Spinal cord (tissue), 9 donors: ENCODE measurements at regions not wholly inside any gene's neighbourhood (a gene's known extent, or its start where the extent isn't known, plus 50 kb on each side); places are given as distances from the start of the nearest gene placed in this dataset.
"Not testable (repeated sequence)": the region's sequence is repeated elsewhere in the genome, so short reads cannot be mapped to it uniquely, and the experiment has no call there.

ENCODE experiments used
- DNase-seq, 6 donors: peaks; one replicate each; pipeline versions ENCODE4 v3.0.0 to v3.0.0-alpha.2; 2013 to 2015; ENCODE audit warnings: low spot score in 6 of 6, low read depth in 4 of 6
- H3K27ac ChIP-seq: one replicate; pipeline ENCODE4 v1.5.1; 2013; ENCODE audit warnings: low read depth, low read length, control low read depth
- H3K27me3 ChIP-seq: one replicate; pipeline ENCODE4 v1.6.1; 2013; ENCODE audit warnings: low read length; ENCODE audit not compliant: control insufficient read depth, insufficient read depth
- H3K36me3 ChIP-seq: one replicate; pipeline ENCODE4 v1.6.1; 2013; ENCODE audit warnings: low read length; ENCODE audit not compliant: control insufficient read depth, insufficient read depth
- H3K4me1 ChIP-seq: one replicate; pipeline ENCODE4 v1.6.1; 2013; ENCODE audit warnings: low read length; ENCODE audit not compliant: control insufficient read depth, insufficient read depth
- H3K4me3 ChIP-seq: one replicate; pipeline ENCODE4 v1.5.1; 2013; ENCODE audit warnings: low read depth, low read length, control low read depth
- H3K9me3 ChIP-seq: one replicate; pipeline ENCODE4 v1.6.1; 2013; ENCODE audit warnings: low read length; ENCODE audit not compliant: control insufficient read depth, insufficient read depth
- WGBS: methylation state at CpG from one replicate; pipeline ENCODE4 v1.1.5; 2013; ENCODE audit warnings: missing lambda C conversion rate; ENCODE audit not compliant: insufficient coverage; 5-methylcytosine and 5-hydroxymethylcytosine counted together
- donor health status: healthy.

DNA sequence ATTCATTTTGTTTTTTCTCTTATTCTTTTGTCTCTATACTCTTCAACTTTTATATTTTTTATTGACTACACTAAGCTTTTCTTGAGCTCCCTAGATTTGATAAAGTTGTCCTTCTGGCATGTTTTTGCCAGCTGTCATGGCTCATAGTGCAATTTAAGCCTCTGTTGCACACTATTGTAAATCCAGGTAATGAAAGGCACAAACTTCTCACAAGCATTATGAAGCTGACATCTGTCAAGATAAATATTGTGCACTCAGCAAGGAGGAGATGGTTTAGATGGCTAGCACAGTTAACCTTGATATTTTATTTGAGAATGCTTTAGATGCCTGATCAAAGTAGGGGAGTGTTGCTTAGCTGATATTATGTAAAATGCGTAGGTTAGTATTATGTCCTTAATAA lies 1280.9 kb downstream of the NSUN3 start:
- H3K4me1 ChIP-seq, result no peaks in the 10 kb centered on the region
- peak in 1 of 6 donors; percentile 9 for DNase-seq
- no peak overlapping the region for H3K27ac ChIP-seq
- H3K36me3 ChIP-seq, result no peaks in the 10 kb centered on the region
- no peaks in the 10 kb centered on the region for H3K9me3 ChIP-seq
- no peaks in the 10 kb centered on the region for H3K27me3 ChIP-seq
- WGBS, result no CpG with 5 or more reads among the region's 1 CpG
- H3K4me3 ChIP-seq, result no peak overlapping the region

DNA sequence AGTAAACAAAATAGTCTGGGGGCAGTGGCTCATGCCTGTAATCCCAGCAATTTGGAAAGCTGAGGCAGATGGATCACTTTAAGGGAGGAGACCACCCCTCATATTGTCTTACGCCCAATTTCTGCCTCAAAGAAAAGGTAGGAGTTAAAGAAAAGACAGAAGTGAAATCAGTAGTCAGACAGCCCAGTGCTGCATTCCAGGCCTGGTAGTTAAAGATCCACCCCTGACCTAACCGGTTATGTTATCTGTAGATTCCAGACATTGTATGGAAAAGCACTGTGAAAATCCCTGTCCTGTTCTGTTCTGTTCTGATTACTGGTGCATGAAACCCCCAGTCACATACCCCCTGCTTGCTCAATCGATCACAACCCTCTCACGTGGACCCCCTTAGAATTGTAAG lies 1285.1 kb downstream of the NSUN3 start:
- not testable (repeated sequence) for H3K4me3 ChIP-seq, DNase-seq
- 100% methylated on average over 2 of the region's 4 CpGs for WGBS

DNA sequence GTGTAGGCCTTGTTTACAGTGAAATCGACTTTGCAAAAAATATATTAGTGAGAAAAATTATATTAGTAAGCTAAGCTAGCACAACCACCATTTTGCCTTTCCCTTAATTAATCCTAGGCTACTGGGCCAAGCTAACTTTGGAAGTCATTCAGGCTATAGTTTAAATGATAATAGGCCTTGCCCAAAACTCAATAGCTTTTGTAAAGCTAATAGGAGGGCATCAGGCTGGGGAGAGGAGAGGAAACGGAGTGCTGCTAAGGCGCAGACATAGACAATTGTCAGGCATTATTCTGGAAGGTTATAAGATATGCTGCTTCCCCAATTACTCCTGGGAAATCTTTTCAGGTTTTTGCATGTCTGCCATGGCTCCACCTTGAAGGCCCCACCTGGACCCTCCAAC lies 1286.0 kb downstream of the NSUN3 start:
- DNase-seq, result no peak
- H3K27ac ChIP-seq, result no peak overlapping the region

More for the DNA sequence above, 1285.1 kb downstream of the NSUN3 start:
- not testable (repeated sequence) for H3K36me3 ChIP-seq, H3K27me3 ChIP-seq, H3K9me3 ChIP-seq, H3K27ac ChIP-seq, H3K4me1 ChIP-seq

DNA sequence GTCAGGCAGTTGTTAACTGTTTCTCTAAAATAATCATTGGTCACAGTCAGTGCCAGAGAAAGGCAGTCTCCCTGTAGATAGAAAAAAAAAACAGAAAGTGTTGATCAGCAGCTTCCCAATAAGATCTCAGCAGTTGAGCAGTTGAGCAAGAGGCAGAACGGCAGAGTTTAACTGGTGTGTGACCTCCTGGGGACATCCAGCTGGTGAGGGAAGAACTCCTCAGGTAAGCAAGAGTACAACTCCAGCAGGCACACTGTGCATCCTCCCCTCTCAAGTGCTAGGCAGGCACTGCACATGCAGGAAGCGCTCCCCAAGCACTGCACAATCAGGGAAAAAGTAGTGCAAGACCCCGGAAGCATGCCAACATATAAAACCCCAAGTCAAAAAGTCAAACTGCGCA lies 1287.2 kb downstream of the NSUN3 start:
- H3K27ac ChIP-seq, result no peak overlapping the region
- no peak overlapping the region for H3K4me3 ChIP-seq
- no peaks in the 10 kb centered on the region for H3K4me1 ChIP-seq
- WGBS, result 89% methylated on average over 4 of the region's 4 CpGs
- DNase-seq, result no peak
- H3K36me3 ChIP-seq, result no peaks in the 10 kb centered on the region
- H3K9me3 ChIP-seq, result no peaks in the 10 kb centered on the region
- H3K27me3 ChIP-seq, result no peaks in the 10 kb centered on the region

More for the DNA sequence above, 1286.0 kb downstream of the NSUN3 start:
- Histone ChIP-seq H3K36me3 (no peaks in the 10 kb centered on the region), H3K4me1 (no peaks in the 10 kb centered on the region), H3K4me3 (no peak overlapping the region), H3K27me3 (no peaks in the 10 kb centered on the region), H3K9me3 (no peaks in the 10 kb centered on the region)
- WGBS, result 44% methylated on average over 2 of the region's 3 CpGs

DNA sequence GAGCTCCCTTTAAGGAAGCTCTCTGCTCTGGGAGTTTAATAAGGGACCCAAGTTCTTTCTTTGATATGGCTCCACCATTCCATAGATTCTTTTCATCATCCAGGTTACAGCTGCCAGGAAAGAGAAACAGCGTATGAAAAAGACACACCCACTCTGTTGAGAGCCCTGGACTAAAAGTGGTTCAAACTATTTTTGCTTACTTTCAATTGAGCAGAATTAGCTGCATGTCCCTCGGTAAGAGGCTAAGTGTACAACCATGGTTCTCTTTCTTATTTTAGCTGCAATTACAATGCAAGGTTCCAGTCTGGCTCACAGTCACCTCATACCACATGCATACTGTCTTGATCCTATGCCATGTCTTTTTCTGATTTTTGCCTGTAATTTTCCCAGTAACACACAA lies 1288.3 kb downstream of the NSUN3 start:
- H3K36me3 ChIP-seq, result no peaks in the 10 kb centered on the region
- 83% methylated on average over 2 of the region's 2 CpGs for WGBS
- no peaks in the 10 kb centered on the region for H3K27me3 ChIP-seq
- no peaks in the 10 kb centered on the region for H3K4me1 ChIP-seq
- no peak for DNase-seq
- H3K27ac ChIP-seq, result no peak overlapping the region
- no peak overlapping the region for H3K4me3 ChIP-seq
- H3K9me3 ChIP-seq, result no peaks in the 10 kb centered on the region

DNA sequence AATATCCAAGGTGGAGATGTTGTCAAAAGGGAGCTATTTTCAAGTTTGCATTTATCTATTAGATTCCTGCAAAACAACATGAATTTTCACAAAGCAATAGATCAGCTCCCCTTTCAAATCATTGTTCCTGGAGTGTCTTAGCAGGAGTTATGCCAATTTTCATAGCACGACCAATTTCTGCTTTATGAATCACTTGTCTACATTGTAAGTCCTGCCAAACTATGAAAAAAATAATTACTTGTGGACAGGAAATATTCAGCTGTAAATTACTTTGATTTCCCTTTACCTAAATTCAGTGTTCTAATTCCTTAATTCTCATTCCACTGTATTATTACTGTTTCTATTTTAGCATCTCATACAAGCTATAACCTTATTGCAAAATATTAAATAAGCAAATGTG lies 1289.6 kb downstream of the NSUN3 start:
- no peaks in the 10 kb centered on the region for H3K36me3 ChIP-seq
- no peaks in the 10 kb centered on the region for H3K27me3 ChIP-seq
- no peak overlapping the region for H3K27ac ChIP-seq
- H3K4me3 ChIP-seq, result no peak overlapping the region
- no peaks in the 10 kb centered on the region for H3K4me1 ChIP-seq
- no peaks in the 10 kb centered on the region for H3K9me3 ChIP-seq
- WGBS, result no CpG with 5 or more reads among the region's 1 CpG
- peak in 1 of 6 donors; percentile 22 for DNase-seq

DNA sequence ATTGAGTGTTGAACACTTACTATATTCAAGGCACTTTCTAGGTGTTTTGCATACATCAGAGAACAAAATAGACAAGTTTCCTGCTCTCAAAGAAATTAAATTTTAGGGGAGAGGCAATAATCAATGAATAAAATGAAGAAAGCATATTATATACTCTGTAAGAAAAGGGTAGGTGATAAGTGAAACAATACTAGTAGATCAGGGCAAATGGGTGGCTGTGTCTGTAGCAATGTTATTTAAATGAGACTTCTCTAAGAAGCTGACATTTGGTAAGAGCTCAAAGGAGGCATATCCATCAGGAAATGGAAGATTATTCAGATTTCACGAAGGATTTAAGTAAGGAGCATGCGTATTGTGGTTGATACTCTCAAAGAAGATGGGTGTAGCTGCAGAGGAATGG lies 1291.6 kb downstream of the NSUN3 start:
- Histone ChIP-seq H3K36me3 (no peaks in the 10 kb centered on the region), H3K4me3 (no peak overlapping the region), H3K4me1 (no peaks in the 10 kb centered on the region), H3K27ac (no peak overlapping the region), H3K27me3 (no peaks in the 10 kb centered on the region), H3K9me3 (no peaks in the 10 kb centered on the region)
- no peak for DNase-seq
- 79% methylated on average over 2 of the region's 2 CpGs for WGBS

DNA sequence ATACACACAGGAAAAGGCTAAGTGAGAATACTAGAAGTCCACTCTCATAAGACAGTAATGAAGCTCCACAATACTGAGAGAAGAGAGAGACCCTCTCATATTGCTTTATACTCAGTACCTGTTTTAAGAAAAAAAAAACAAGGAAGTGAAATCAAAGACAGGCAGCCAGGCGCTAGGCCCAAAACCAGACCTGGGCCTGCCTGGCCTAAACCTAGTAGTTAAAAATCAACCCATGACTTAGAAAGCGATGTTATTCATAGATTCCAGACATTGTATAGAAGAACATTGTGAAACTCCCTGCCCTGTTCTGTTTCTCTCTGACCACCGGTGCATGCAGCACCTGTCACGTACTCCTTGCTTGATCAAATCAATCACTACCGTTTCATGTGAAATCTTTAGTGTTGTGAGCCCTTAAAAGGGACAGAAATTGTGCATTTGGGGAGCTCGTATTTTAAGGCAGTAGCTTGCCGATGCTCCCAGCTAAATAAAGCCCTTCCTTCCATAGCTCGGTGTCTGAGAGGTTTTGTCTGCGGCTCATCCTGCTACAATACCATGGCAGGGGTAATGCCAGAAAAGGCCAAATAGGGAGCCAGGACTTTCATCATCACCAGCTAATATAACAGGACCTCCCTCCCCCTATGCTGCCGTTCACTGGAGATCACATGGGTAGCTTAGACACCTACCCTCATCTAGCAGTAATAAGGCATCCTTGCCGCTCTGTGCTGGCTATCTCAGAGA lies 1294.1 kb downstream of the NSUN3 start:
- Histone ChIP-seq H3K27me3 (no peaks in the 10 kb centered on the region), H3K27ac (no peak overlapping the region), H3K36me3 (no peaks in the 10 kb centered on the region), H3K9me3 (no peaks in the 10 kb centered on the region), H3K4me1 (no peaks in the 10 kb centered on the region), H3K4me3 (no peak overlapping the region)
- WGBS, result 86% methylated on average over 5 of the region's 11 CpGs
- no peak for DNase-seq

DNA sequence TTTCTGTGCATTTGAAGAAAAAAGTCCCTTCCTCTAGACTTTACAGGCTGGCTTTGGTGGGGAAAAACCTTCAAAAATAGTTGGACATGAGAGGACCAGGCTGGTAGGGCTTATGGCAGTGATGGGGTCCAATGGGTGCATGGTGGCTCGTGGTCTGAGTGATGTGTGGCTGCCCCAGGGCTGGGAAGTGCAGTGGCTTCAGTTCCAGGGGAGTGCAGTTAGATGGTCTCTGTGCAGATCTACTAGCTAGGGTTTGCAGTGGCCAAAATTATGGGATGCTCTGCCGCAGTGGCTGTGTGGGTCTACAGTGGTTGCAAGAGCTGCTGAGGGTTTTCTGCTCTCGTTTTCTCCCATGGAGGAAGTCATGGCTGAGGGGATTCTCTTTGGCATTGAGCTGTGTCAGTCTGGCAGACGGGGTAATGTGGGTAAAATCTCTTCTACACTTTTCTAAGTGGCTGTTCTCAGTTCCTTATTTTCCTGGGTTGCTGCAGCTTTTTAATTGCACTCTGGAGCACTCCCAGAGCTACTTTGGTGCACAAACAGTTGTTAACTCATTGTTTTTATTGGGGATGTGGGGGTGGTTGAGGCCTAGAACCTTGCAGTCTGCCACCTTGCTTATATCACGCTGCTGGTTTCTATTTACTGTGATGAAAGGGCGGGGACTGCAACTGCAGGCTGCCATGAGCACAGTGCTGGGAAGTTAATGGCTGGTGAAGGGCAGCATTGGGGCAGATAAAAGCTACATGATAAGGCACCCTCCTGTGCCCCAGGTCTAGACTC lies 1324.6 kb downstream of the NSUN3 start:
- no peaks in the 10 kb centered on the region for H3K4me1 ChIP-seq
- no peak overlapping the region for H3K4me3 ChIP-seq

More for the DNA sequence above, 1324.6 kb downstream of the NSUN3 start:
- no peaks in the 10 kb centered on the region for H3K36me3 ChIP-seq
- no peaks in the 10 kb centered on the region for H3K27me3 ChIP-seq
- no peak overlapping the region for H3K27ac ChIP-seq
- DNase-seq, result no peak
- 81% methylated on average over 5 of the region's 6 CpGs for WGBS
- H3K9me3 ChIP-seq, result no peaks in the 10 kb centered on the region
